Stimulated activated CD8-positive, alpha-beta memory T cell treated with anti-CD3 and anti-CD28 coated beads, Interleukin-15, amount 100 ng/mL, for 24 hours (primary cell): ENCODE measurements at regions not wholly inside any gene's neighbourhood (a gene's known extent, or its start where the extent isn't known, plus 50 kb on each side); places are given as distances from the start of the nearest gene placed in this dataset.

ENCODE experiments used
- DNase-seq: peaks from one replicate; pipeline ENCODE4 v3.0.0-alpha.2; 2020; ENCODE audit warnings: low read depth

GRCh38 chr1:61523893-61524605 is 200.9 kb downstream of the TM2D1 start:
- no peak for DNase-seq

- DNase-seq = no peak
These were observed 201.7 kb downstream of the TM2D1 start for GRCh38 chr1:61523229-61523628.

GRCh38 chr1:61520401-61520800 is 204.5 kb downstream of the TM2D1 start:
- DNase-seq = no peak

GRCh38 chr1:61519631-61520030 is 205.3 kb downstream of the TM2D1 start:
- DNase-seq = no peak

GRCh38 chr1:61518670-61519400 is 206.1 kb downstream of the TM2D1 start:
- DNase-seq = no peak

- DNase-seq = no peak
These were observed 207.6 kb downstream of the TM2D1 start for GRCh38 chr1:61517345-61517744.

GRCh38 chr1:61515096-61515495 is 209.8 kb downstream of the TM2D1 start:
- DNase-seq = no peak
